ENCODE measurements at regions not wholly inside any gene's neighbourhood (a gene's known extent, or its start where the extent isn't known, plus 50 kb on each side); places are given as distances from the start of the nearest gene placed in this dataset.

GRCh38 chr7:155375337-155376277, 77.9 kb downstream of the INSIG1 start:
- Histone ChIP-seq H3K36me3 (no peaks in the 10 kb centered on the region), H3K27me3 (peaks cover 0 to 82% of the 10 kb centered on the region in 2 donors), H3K27ac (no peak overlapping the region), H3K9me3 (no peaks in the 10 kb centered on the region), H3K4me3 (no peak overlapping the region), H3K4me1 (peaks cover 0 to 72% (median 32%) of the 10 kb centered on the region in 4 donors)
- DNase-seq, result no peak
- TF ChIP-seq, protein P1, sequence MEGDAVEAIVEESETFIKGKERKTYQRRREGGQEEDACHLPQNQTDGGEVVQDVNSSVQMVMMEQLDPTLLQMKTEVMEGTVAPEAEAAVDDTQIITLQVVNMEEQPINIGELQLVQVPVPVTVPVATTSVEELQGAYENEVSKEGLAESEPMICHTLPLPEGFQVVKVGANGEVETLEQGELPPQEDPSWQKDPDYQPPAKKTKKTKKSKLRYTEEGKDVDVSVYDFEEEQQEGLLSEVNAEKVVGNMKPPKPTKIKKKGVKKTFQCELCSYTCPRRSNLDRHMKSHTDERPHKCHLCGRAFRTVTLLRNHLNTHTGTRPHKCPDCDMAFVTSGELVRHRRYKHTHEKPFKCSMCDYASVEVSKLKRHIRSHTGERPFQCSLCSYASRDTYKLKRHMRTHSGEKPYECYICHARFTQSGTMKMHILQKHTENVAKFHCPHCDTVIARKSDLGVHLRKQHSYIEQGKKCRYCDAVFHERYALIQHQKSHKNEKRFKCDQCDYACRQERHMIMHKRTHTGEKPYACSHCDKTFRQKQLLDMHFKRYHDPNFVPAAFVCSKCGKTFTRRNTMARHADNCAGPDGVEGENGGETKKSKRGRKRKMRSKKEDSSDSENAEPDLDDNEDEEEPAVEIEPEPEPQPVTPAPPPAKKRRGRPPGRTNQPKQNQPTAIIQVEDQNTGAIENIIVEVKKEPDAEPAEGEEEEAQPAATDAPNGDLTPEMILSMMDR (IDR thresholded peaks at IDR 0.05), result no peak
- no peak for TF ChIP-seq POLR2A (IDR thresholded peaks at IDR 0.05)

GRCh38 chr7:155377071-155377837, 79.6 kb downstream of the INSIG1 start:
- H3K4me3 ChIP-seq, result peak overlapping the region in 2 of 4 donors; percentile 22 to 34
- H3K27ac ChIP-seq, result no peak overlapping the region
- no peaks in the 10 kb centered on the region for H3K36me3 ChIP-seq
- H3K4me1 ChIP-seq, result peaks cover 0 to 77% (median 33%) of the 10 kb centered on the region in 4 donors
- no peak for TF ChIP-seq POLR2A (IDR thresholded peaks at IDR 0.05)
- TF ChIP-seq, protein P1 (IDR thresholded peaks at IDR 0.05), result no peak
- H3K9me3 ChIP-seq, result no peaks in the 10 kb centered on the region
- peaks cover 0 to 82% of the 10 kb centered on the region in 2 donors for H3K27me3 ChIP-seq
- no peak for DNase-seq

DNA sequence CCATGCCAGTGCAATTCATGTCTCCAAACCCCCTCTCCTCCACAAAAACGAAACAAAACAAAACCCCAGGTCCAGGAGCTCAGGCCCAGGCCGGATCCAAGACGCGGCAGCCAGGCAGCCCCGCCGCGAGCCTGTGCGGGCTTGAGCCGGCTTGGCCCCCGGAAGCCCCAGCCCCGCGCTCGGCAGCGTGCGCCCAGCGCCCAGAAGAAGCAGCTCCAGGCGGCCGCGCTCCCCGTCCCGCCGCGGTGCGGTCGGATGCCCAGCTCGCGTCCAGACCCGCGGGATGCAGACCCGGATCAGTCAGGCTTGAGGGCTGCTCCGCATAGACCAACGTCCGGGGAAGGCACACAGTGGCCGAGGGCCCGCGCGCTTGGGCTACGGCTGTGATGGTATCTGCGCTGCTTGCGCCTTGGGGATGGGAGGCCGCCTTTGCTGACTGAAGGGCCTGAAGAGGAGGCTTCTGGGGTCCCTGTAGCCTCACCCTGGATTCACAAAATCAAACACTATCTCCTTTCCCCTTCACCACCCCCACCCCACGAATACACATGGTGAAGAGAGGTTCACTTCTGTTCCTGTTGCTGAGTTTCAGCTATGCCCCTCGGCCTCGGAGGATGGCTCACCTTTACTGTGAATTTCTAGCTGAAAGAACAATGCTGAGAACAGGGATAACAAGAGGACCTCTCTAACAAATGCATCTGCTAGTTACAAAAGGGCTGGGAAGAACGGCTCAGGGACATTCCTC, 79.9 kb upstream of the EN2 start:
- TF ChIP-seq POLR2A (IDR thresholded peaks at IDR 0.05), result no peak
- TF ChIP-seq, protein P1 (IDR thresholded peaks at IDR 0.05), result no peak
- Histone ChIP-seq H3K27me3 (peaks cover 0 to 81% of the 10 kb centered on the region in 2 donors), H3K4me3 (peak overlapping the region in 2 of 4 donors; percentile 22 to 34), H3K4me1 (peaks cover 0 to 72% (median 31%) of the 10 kb centered on the region in 4 donors), H3K9me3 (no peaks in the 10 kb centered on the region), H3K36me3 (no peaks in the 10 kb centered on the region), H3K27ac (no peak overlapping the region)
- peak in 1 of 3 donors; percentile 61 for DNase-seq

- H3K4me3 ChIP-seq, result no peak overlapping the region
- peaks cover 0 to 67% (median 28%) of the 10 kb centered on the region in 4 donors for H3K4me1 ChIP-seq
- peaks cover 0 to 76% of the 10 kb centered on the region in 2 donors for H3K27me3 ChIP-seq
- TF ChIP-seq POLR2A (IDR thresholded peaks at IDR 0.05), result no peak
- TF ChIP-seq, protein P1 (IDR thresholded peaks at IDR 0.05), result no peak
- H3K36me3 ChIP-seq, result no peaks in the 10 kb centered on the region
- no peak overlapping the region for H3K27ac ChIP-seq
- H3K9me3 ChIP-seq, result no peaks in the 10 kb centered on the region
- DNase-seq, result no peak
Measured at GRCh38 chr7:155378580-155378934, 79.4 kb upstream of the EN2 start.
